Left cardiac atrium (tissue), 4 donors: ENCODE measurements at regions not wholly inside any gene's neighbourhood (a gene's known extent, or its start where the extent isn't known, plus 50 kb on each side); places are given as distances from the start of the nearest gene placed in this dataset.

Experiments used
- ATAC-seq, 2 donors: fragments of 200-7000 bp; cut with Tn5 transposase; one replicate each; pipeline ENCODE4 v1.9.1; 2020; ENCODE audit warnings: mild to moderate bottlenecking in 2 of 2, moderate library complexity in 2 of 2
- DNase-seq: peaks from one replicate; pipeline ENCODE4 v3.0.0-alpha.2; 2020
- intact Hi-C, 2 donors: fragments of 100-400 bp; cut with DNase I; formaldehyde crosslinking; loops; one replicate each; pipeline versions ENCODE4 v1.14.1 to v1.15.1; 2022 to 2023
- donor health status: DM: no; HTN: yes; CAD: no.
- donor health status: DM: no; HTN: yes; CAD: no; lungs with severe emphysema.
- donor health status: DM: yes; HTN: yes; CAD: no.
- donor health status: Dilated cardiomyopathy.

GRCh38 chr5:5708367-5708919 is 286.0 kb downstream of the ICE1 start:
- intact Hi-C loops, result no loop called here
- ATAC-seq (no peak), DNase-seq (no peak)

- no peak for ATAC-seq
- no peak for DNase-seq
- intact Hi-C loops, result no loop called here
These were observed 282.5 kb downstream of the ICE1 start for GRCh38 chr5:5705010-5705409.

DNA sequence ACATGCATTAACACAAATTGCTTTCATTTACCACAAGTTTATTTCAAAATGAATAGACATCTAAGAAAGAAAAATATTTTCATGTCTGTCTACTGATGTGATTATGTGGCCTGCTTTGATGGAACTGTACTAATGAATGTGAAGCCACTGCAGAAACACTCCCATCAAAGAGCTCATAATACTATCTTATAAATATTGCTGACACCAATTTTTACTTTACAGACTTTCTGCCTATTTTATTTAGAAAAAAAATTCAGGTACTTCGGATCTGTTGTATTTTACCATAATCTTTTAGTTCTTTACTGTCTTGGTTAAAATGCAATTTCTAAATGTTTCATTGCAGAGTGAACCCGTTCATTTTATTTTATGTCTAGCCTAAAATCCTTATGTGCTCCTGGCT is 281.9 kb downstream of the ICE1 start:
- intact Hi-C loops, result no loop called here
- DNase-seq (no peak), ATAC-seq (no peak)

DNA sequence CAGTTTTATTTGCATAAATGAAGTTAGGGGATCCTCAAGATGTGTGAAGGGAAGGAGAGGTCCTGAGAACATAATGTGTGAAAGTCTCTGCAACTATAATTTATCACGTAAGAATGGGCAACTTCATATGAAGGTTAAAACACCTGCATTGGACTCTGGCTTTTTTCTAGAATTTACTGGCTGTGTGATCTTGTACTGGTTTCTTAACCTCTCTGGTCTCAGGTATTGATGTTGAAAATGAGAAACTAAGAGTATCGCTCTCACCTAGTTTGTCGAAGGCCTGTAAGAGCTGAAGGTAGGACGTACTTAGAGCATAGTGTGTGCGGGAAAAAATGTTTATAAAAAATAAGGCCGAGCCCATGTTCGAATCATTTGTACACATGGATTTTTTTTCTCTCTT is 280.5 kb downstream of the ICE1 start:
- intact Hi-C loops, result no loop called here
- no peak for DNase-seq
- ATAC-seq, result no peak

DNA sequence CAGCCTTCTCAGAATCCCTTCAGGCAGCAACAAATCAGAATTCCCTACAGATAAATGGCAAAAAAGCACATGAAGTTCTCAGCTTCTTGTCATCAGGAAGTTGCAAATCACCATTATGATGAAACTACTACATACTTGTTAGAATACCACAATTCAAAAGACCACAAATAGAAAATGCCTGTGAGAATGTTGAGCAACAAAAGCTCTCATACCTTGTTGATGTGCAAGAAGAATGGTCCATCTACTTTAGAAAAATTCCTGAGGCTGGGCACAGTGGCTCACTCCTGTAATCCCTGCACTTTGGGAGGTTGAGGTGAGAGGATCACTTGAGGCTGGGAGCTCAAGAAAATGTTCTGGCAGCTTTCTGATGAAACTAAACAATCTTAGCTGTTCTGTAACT is 278.1 kb downstream of the ICE1 start:
- intact Hi-C loops, result no loop called here
- no peak for ATAC-seq

GRCh38 chr5:5699062-5699461 is 276.6 kb downstream of the ICE1 start:
- ATAC-seq, result no peak
- DNase-seq, result no peak
- intact Hi-C loops, result no loop called here

More for the DNA sequence above, 278.1 kb downstream of the ICE1 start:
- no peak for DNase-seq

DNA sequence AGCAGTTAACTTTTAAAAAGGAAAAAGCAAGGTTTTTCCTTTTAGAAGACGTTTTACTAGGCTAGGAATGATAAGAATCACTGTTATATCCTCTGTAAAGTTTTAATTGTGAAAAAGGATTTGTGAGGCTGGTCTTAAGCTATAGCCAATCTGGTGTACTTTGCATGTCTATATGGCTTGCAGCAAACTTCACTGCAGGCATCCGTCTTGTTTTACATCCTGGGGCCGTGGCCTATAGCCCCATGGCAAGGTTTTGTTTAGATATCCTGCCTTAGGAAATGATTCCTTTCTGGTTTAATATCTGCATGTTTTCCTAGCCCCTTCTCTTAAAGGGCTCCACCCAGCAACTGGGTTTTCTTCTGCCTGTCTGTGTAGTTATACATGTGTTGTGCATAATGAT is 272.8 kb downstream of the ICE1 start:
- intact Hi-C loops, result no loop called here
- DNase-seq, result no peak
- ATAC-seq, result no peak

DNA sequence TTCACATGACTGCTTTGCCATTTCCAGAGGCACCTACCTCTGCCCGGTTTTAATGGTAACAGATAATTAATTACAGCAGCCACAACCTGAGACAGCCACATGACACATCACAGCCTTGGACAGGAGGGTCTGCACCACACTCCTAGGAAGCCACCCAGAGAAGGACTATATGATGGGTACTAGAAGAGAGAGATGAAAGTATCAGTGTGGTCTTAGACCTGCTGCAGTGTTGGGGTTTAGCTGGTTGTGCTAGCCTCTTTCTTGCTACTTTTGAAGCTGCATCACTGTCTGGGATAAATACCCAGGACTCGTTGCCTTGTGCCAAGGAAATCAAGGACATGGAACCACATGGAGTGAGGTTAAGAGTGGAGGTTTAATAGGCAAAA is 266.4 kb downstream of the ICE1 start:
- no peak for ATAC-seq
- no peak for DNase-seq
- intact Hi-C loops, result no loop called here

DNA sequence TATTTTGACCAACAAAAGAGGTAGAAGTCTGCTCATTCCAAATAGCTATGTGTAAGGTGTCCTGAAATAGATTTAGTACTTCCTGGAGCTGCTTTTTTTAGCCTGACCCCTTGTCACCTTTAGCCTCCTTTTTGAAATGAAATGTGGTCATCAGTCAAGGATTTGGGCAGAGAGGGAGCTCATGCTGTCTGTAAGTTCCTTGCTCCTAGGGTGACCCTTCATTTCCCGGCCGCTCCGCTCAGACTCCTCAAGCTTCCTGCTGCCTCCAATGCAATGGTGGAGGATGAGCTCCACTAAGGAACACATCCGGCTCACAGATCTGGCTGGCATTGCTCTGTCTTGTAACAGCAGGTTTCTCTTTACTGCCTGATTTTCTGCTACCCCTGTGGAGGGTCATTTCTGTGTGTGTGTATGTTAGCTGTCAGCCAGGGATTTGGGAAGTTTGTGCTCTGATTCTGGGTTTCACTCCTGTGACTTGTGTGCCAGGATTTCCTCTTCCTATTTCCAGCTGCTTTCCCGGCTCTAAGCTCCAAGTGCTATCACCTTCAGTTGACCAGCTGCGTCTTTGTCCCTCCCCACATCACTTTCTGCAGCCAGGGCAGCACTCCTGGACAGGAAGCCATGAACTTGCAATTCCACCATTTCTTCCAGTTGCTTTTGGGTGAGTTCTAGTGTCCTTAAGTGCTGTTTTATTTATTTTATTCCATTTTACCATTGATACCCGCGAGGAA is 265.9 kb downstream of the ICE1 start:
- DNase-seq, result no peak
- ATAC-seq, result peak; percentile 54 to 55
- intact Hi-C loops, result no loop called here

GRCh38 chr5:5687113-5687512 is 264.6 kb downstream of the ICE1 start:
- no peak for ATAC-seq
- intact Hi-C loops, result no loop called here
- no peak for DNase-seq

DNA sequence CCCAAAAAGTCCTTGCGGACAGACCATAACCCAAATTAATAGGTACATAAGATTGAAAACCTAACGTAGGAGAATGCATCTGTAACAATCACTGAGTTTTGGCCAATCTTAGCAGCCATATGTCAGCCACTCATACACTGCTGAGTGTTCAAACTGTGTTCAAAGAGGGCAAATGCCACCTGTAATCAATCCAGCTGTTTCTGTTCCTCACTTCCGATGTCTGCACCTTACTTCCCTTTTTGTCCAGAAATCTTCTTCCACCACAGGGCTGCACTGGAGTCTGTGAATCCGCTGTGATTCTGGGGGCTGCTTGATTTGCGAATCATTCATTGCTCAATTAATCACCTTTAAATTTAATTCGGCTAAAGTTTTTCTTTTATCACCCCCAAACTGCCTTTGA is 263.9 kb downstream of the ICE1 start:
- intact Hi-C loops, result no loop called here
- DNase-seq, result no peak
- no peak for ATAC-seq

- intact Hi-C loops, result no loop called here
- DNase-seq (no peak), ATAC-seq (no peak)
These were observed 263.3 kb downstream of the ICE1 start for GRCh38 chr5:5685737-5686136.

DNA sequence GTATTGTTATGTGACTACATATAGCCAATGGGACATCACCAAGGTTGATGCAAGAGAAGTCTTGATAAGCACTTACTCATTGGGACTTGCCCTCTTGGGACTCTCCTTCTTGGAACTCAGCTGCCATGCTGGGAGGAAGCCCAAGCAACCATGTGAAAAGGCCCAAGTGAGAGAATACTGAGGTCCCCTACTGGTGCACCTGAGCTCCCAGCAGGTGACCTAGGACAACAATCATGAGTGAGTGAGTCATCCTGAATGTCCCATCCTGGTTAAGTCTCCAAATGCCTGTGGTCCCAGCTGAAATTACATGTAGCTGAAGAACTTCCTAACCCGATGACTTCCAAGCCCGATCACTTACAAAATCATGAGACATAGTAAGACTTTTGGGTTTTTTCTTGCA is 260.7 kb downstream of the ICE1 start:
- DNase-seq (no peak), ATAC-seq (no peak)
- intact Hi-C loops, result no loop called here

- DNase-seq (peak; percentile 39), ATAC-seq (peak; percentile 61 to 85)
- intact Hi-C loops, result no loop called here
These were observed 256.4 kb downstream of the ICE1 start for GRCh38 chr5:5678909-5679308.

DNA sequence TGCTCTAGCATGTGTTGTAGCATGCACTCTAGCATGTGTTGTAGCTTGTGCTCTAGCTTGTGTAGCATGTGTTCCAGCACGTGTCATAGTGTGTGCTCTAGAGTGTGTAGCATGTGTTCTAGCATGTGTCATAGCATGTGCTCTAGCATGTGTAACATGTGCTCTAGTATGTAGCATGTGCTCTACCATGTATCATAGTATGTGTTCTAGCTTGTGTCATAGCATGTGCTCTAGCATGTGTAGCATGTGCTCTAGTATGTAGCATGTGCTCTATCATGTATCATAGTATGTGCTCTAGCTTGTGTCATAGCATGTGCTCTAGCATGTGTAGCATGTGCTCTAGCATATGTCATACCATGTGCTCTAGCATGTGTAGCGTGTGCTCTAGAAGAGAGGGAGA is 255.3 kb downstream of the ICE1 start:
- intact Hi-C loops, result no loop called here
- no peak for DNase-seq
- no peak for ATAC-seq

GRCh38 chr5:5676218-5676617 is 253.7 kb downstream of the ICE1 start:
- intact Hi-C loops, result no loop called here
- ATAC-seq (peak in 1 of 2 donors; percentile 22), DNase-seq (no peak)

DNA sequence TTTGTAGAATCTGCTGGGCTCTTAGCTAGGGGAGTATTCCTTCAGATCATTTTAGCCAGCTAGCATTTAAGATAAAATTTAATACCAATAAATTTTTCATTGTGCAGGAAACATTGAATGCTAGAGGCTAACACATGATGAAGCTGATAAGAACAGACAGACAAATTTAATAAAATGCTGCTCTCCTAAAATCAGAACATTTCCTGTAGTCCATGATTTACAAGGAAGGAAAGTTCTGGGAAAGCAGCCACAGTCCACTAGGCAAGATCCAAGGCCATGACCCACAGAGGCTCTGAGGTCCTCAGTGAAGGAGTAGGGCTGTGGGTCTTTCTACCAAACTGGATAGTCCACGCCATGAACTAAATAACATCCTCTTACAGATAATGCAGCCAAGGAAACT is 253.0 kb downstream of the ICE1 start:
- intact Hi-C loops, result no loop called here
- ATAC-seq, result peak in 1 of 2 donors; percentile 35
- DNase-seq, result no peak

DNA sequence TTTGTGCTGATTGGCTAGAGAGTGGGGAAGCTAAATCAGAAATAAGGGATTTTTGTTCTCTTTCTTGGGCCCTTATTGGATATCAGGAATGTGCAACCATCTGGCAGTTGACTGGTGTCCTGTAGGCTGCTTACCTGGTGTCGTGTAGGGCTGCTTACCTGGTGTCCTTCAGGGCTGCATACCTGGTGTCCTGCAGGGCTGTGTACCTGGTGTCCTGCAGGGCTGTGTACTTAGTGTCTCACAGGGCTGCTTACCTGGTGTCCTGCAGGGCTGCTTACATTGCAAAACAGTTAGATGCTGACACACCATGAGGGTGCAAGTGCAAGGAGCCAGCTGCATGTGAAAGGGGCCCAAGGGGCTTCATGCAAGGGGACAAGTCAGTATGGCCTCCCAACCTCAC is 249.3 kb downstream of the ICE1 start:
- intact Hi-C loops, result no loop called here
- DNase-seq, result no peak
- no peak for ATAC-seq

- DNase-seq (no peak), ATAC-seq (peak in 1 of 2 donors; percentile 38)
- intact Hi-C loops, result no loop called here
These were observed 244.7 kb downstream of the ICE1 start for GRCh38 chr5:5667136-5667554.

DNA sequence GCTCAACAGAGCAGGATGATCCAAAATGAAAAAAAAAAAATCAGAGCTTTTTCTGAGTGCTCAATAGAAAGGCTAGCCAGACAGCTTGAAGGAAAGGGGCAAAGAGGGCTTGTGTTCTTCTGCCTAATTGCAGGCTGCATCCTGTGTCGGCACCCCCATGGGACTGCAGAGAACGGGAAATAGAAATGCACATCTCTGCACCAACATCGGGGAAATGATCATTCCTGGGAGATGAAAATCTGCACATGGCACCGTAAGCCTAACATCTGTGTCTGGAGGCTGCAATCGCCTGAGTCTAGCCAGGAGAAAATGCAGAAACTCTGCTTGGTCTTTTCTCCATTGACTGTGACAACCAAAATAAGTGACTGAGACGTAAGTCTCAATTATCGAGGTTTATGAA is 243.9 kb downstream of the ICE1 start:
- ATAC-seq (peak in 1 of 2 donors; percentile 43), DNase-seq (no peak)
- intact Hi-C loops, result no loop called here

- no peak for ATAC-seq
- intact Hi-C loops, result no loop called here
These were observed 243.5 kb downstream of the ICE1 start for GRCh38 chr5:5666076-5666365.

More at GRCh38 chr5:5666076-5666365, 243.5 kb downstream of the ICE1 start:
- DNase-seq, result no peak
